NCI-H510A (cell line): ENCODE measurements at regions not wholly inside any gene's neighbourhood (a gene's known extent, or its start where the extent isn't known, plus 50 kb on each side); places are given as distances from the start of the nearest gene placed in this dataset.
"Not testable (repeated sequence)": the region's sequence is repeated elsewhere in the genome, so short reads cannot be mapped to it uniquely, and the experiment has no call there.

ENCODE experiments used
- DNase-seq: peaks from one replicate; lab custom pipeline; 2025; lab: John Stamatoyannopoulos, UW

- DNase-seq: no peak
Observed at GRCh38 chr11:25615069-25615468, 716.9 kb upstream of the ANO3 start.

DNA sequence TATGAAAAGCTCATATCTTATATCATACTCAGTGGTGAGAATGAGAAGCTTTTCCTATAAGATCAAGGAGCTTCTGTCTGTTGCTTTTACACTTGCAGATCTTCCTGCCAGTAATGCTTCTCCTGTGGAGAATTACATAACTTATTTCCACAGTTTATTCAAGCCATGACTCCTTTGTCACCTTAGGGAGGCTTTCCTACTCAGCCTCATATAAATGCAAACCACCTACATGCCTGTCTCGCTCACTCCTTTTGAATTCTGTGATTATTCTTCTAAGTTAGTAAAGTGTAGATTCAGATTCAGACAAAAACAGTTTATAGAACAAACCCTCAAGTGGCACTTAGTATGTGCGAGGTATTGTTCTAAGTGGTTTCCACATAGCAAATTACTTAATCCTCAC is 716.1 kb upstream of the ANO3 start:
- DNase-seq: no peak

- no peak for DNase-seq
Observed at GRCh38 chr11:25625094-25625493, 706.8 kb upstream of the ANO3 start.

DNA sequence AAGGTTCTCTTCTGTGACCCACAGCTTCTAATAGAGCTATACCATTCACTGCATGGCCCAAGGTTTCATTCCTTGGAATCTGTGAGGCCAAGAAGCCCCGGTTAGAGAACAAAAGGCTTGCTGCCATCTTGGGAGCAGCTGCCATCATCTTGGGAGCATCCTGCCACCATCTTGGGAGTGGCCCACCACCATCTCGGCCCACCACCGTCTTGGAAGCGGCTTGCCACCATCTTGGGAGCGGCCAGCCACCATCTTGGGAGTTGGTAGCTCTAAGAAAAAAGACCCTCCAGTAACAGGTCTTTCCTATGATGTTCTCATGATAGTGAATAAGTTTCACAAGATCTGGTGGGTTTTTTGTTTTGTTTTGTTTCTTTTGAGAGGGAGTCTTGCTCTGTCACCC is 703.9 kb upstream of the ANO3 start:
- DNase-seq: no peak

DNA sequence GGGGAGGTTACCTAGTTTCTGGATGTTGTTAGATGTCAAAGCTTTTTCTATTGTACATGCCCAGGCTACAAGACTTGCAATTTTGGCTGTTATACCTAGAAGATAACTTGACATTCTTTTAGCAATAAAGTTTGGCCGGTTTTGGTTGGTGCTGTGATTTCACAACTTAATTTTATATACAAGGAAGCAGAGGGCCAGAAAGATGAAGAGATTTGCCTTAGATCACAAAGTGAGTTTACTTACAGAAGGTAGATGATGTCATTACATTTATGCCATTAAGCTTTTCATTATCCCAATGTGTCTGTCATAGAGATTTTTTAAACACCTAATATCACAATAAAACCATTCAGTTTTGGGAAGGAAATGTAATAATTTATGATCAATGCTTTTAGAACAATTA is 698.7 kb upstream of the ANO3 start:
- no peak for DNase-seq

DNA sequence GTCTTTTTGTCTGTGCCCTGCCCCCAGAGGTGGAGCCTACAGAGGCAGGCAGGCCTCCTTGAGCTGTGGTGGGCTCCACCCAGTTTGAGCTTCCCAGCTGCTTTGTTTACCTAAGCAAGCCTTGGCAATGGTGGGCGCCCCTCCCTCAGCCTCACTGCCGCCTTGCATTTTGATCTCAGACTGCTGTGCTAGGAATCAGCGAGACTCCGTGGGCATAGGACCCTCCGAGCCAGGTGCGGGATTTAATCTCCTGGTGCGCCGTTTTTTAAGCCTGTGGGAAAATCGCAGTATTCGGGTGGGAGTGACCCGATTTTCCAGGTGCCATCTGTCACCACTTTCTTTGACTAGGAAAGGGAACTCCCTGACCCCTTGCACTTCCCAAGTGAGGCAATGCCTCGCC is 682.7 kb upstream of the ANO3 start:
- not testable (repeated sequence) for DNase-seq

GRCh38 chr11:25650319-25650718 is 681.6 kb upstream of the ANO3 start:
- DNase-seq: no peak

- DNase-seq: no peak
Observed at GRCh38 chr11:25655636-25656035, 676.3 kb upstream of the ANO3 start.

DNA sequence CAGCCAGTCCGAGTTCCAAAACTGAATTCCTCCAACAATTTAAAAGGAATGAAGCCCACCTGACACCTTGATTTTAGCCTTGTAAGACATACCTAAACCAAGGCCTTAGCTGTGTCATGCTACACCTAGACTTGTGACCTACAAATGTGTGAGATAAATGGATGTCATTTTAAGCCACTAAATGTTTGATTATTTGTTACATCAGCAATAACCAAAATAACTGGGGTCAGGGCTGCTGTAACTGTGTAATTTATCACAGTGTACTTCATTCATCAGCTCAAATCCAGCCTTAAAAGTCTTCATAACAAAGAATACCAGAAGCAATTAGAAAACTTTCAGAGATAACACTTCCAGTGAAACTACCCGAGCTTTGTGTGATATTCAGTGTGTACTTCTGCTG is 673.0 kb upstream of the ANO3 start:
- DNase-seq: no peak

DNA sequence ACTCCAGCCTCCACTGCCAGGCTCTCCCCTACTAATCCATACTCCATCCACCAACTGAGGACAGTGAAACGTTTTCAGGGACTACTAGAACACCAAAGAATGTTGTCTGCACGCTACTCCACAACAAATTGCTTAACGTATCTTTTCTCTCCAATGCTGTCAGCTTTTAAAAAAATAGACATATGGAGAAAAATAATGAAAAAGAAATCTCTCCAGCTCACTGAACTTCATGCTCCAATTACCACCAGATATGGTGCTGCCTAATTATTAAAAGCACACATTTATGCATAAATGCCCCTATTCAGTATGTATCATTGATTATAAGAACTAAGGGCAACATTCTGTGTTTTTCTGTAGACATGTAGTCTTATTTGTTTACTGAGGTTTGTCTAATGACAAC is 672.2 kb upstream of the ANO3 start:
- DNase-seq: no peak

GRCh38 chr11:25667871-25668270 is 664.1 kb upstream of the ANO3 start:
- no peak for DNase-seq

- DNase-seq: no peak
Observed at GRCh38 chr11:25691959-25692358, 640.0 kb upstream of the ANO3 start.

GRCh38 chr11:25702417-25702816 is 629.5 kb upstream of the ANO3 start:
- DNase-seq: no peak

DNA sequence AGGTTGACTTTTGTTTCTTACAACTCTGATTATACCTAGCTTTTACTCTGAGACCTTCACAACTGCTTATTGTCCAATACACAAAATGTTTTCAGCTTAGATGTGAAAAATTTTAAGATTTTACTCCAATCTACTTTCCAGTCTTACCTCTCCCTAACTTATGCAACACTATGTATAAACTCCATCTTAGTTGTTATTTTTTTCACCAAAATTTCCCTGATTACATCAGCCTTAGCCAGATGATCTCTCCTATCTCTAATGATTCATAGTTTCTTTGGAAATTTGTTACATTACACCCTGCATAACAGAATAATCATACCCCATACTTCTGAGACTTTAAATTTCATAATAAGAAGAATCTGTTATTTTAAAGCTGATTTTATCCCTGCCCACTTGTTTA is 621.0 kb upstream of the ANO3 start:
- DNase-seq: no peak

DNA sequence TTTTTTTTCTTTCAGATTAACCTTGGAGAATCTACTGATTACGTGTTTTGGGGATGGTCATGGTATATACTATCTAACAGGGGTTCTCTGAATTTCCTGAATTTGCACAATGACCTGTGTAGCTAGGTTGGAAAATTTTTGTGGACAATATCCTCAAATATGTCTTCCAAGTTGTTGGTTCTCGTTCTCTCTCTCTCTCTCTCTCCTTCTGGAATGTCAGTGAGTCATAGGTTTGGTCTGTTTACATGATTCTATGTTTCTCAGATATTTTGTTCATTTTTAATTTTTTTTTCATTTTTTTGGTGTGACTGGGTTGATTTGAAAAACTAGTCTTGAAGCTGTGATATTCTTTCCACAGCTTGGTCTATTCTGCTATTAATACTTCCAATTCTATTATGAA is 604.0 kb upstream of the ANO3 start:
- no peak for DNase-seq

DNA sequence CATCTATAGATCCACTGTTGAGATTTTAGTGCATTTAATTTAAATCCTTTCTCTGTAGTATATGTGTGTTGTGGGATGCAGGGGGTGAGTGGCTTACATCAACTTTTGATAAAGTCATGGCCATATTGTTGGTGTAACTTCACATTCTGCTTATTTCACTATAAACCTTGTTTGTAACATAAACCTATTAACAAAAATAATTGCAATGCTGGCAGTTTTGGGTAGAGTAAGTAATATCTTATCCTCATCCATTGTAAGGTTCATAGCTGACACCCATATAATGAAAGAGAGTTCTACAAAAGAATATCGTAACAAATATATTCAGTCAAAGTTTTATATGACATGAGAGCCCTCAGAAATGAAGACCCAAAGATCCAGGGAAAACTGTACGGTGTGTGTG is 601.7 kb upstream of the ANO3 start:
- no peak for DNase-seq

DNA sequence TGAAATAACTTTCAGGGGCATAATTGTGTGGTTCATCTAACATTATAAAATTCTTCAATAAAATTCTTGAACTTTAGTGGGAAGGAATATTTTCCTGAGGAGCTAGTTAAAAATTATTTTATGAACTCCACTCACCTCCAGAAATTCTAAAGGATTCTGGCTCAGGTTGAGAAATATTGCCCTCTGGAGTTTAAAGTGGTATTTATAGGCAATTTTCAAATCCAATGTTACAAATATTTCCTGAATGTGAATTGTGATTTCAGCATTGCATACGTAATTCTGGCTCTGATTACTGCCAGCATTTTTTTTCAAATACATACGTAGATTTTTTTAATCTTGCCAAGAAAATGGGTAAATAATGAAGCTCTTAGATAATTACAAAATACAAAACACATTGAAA is 598.2 kb upstream of the ANO3 start:
- DNase-seq: no peak

GRCh38 chr11:25734591-25735211 is 597.2 kb upstream of the ANO3 start:
- no peak for DNase-seq

DNA sequence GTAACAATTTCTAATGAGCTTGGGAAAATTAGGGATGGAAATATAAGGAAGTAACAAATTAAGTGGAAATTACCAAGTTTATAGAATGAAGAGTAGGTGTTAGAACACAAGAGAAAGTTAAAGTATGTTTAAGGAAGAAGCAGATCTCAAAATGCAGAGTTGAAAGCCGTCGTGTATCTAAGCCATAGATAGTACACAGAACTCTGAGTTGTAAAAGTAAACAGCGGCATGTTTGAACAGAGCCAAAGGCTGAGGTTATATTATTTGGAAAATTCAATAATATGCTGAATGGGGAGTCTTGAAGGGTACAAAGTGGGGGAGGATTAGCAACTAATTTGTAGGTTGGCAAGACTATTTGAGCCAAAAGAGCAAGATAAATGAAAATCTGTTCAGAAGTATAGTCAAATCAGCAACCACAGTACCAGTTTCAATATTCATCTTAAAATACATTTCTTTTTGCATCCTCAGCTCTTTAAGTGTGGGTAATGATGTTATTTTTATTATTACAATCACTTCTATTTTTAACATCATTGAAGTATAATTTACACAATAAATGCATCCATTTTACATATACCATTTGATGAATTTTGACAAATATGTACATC is 594.8 kb upstream of the ANO3 start:
- no peak for DNase-seq

GRCh38 chr11:25741886-25742285 is 590.0 kb upstream of the ANO3 start:
- no peak for DNase-seq

- no peak for DNase-seq
Observed at GRCh38 chr11:25742800-25743199, 589.1 kb upstream of the ANO3 start.

GRCh38 chr11:25755381-25755780 is 576.5 kb upstream of the ANO3 start:
- DNase-seq: no peak

GRCh38 chr11:25755918-25756584 is 575.9 kb upstream of the ANO3 start:
- no peak for DNase-seq

DNA sequence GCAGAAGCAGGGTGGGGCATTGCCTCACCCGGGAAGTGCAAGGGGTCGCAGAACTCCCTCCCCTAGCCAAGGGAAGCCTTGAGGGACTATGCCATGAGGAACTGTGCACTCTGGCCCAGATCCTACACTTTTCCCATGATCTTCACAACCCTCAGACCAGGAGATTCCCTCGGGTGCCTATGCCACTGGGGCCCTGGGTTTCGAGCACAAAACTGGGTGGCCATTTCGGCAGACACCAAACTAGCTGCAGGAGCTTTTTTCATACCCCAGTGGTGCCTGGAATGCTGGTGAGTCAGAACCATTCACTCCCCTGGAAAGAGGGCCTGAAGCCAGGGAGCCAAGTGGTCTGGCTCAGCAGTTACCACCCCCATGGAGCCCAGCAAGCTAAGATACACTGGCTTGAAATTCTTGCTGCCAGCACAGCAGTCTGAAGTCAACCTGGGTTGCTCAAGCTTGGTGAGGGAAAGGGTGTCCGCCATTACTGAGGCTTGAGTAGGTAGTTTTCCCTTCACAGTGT is 573.7 kb upstream of the ANO3 start:
- no peak for DNase-seq
